ENCODE measurements at regions not wholly inside any gene's neighbourhood (a gene's known extent, or its start where the extent isn't known, plus 50 kb on each side); places are given as distances from the start of the nearest gene placed in this dataset.
"Not testable (repeated sequence)": the region's sequence is repeated elsewhere in the genome, so short reads cannot be mapped to it uniquely, and the experiment has no call there.

GRCh38 chr16:85517154-85517553 is 96.0 kb upstream of the GSE1 start:
- Histone ChIP-seq H3K9me3 (ENCODE audit: insufficient read depth, low read length) (no peaks in the 10 kb centered on the region), H3K4me1 (ENCODE audit: low read length) (no peaks in the 10 kb centered on the region), H3K79me2 (ENCODE audit: low read length) (no peaks in the 10 kb centered on the region), H3K4me2 (ENCODE audit: low read length) (no peak overlapping the region), H3K9ac (ENCODE audit: low read length) (no peak overlapping the region), H3K27ac (ENCODE audit: low read length) (no peak overlapping the region), H3K27me3 (ENCODE audit: low read depth, low read length) (peaks cover 5% of the 10 kb centered on the region; the same call in 1 of the 2 replicates), H2AFZ (ENCODE audit: low read depth, low read length) (no peak overlapping the region), H4K20me1 (ENCODE audit: insufficient read depth, low read length) (no peaks in the 10 kb centered on the region), H3K36me3 (replicated peaks; ENCODE audit: low read depth, low read length) (no peaks in the 10 kb centered on the region), H3K4me3 (ENCODE audit: low read length) (no peak overlapping the region)
- TF ChIP-seq CTCF (IDR thresholded peaks at IDR 0.05; ENCODE audit: low read depth, low read length) (no peak), EZH2phosphoT487 (IDR thresholded peaks at IDR 0.05; ENCODE audit: low read depth) (no peak)

GRCh38 chr16:85517563-85518179 is 95.5 kb upstream of the GSE1 start:
- Histone ChIP-seq H3K4me3 (ENCODE audit: low read length) (no peak overlapping the region), H3K4me1 (ENCODE audit: low read length) (no peaks in the 10 kb centered on the region), H3K27ac (ENCODE audit: low read length) (no peak overlapping the region), H3K36me3 (replicated peaks; ENCODE audit: low read depth, low read length) (no peaks in the 10 kb centered on the region), H3K79me2 (ENCODE audit: low read length) (no peaks in the 10 kb centered on the region), H3K27me3 (ENCODE audit: low read depth, low read length) (peaks cover 3% of the 10 kb centered on the region; the same call in 1 of the 2 replicates), H4K20me1 (ENCODE audit: insufficient read depth, low read length) (no peaks in the 10 kb centered on the region), H3K9me3 (ENCODE audit: insufficient read depth, low read length) (no peaks in the 10 kb centered on the region), H3K9ac (ENCODE audit: low read length) (no peak overlapping the region), H3K4me2 (ENCODE audit: low read length) (no peak overlapping the region), H2AFZ (ENCODE audit: low read depth, low read length) (no peak overlapping the region)
- TF ChIP-seq EZH2phosphoT487 (IDR thresholded peaks at IDR 0.05; ENCODE audit: low read depth) (no peak), CTCF (IDR thresholded peaks at IDR 0.05; ENCODE audit: low read depth, low read length) (no peak)

GRCh38 chr16:85518398-85519049 is 94.6 kb upstream of the GSE1 start:
- no peaks in the 10 kb centered on the region for H3K36me3 ChIP-seq (replicated peaks; ENCODE audit: low read depth, low read length)
- no peak overlapping the region for H2AFZ ChIP-seq (ENCODE audit: low read depth, low read length)
- no peak overlapping the region for H3K27ac ChIP-seq (ENCODE audit: low read length)
- no peak overlapping the region for H3K4me3 ChIP-seq (ENCODE audit: low read length)
- H3K4me1 ChIP-seq (ENCODE audit: low read length) = no peaks in the 10 kb centered on the region
- no peaks in the 10 kb centered on the region for H3K27me3 ChIP-seq (ENCODE audit: low read depth, low read length)
- H3K79me2 ChIP-seq (ENCODE audit: low read length) = no peaks in the 10 kb centered on the region
- no peaks in the 10 kb centered on the region for H3K9me3 ChIP-seq (ENCODE audit: insufficient read depth, low read length)
- TF ChIP-seq CTCF (IDR thresholded peaks at IDR 0.05; ENCODE audit: low read depth, low read length) (no peak), EZH2phosphoT487 (IDR thresholded peaks at IDR 0.05; ENCODE audit: low read depth) (no peak)
- no peak overlapping the region for H3K9ac ChIP-seq (ENCODE audit: low read length)
- H3K4me2 ChIP-seq (ENCODE audit: low read length) = no peak overlapping the region
- H4K20me1 ChIP-seq (ENCODE audit: insufficient read depth, low read length) = no peaks in the 10 kb centered on the region

GRCh38 chr16:85519050-85519440 is 94.1 kb upstream of the GSE1 start:
- H3K4me1 ChIP-seq (ENCODE audit: low read length); H3K4me3 ChIP-seq (ENCODE audit: low read length): not testable (repeated sequence)

More at GRCh38 chr16:85519050-85519440, 94.1 kb upstream of the GSE1 start:
- H3K79me2 ChIP-seq (ENCODE audit: low read length); H4K20me1 ChIP-seq (ENCODE audit: insufficient read depth, low read length); H3K27ac ChIP-seq (ENCODE audit: low read length); H3K4me2 ChIP-seq (ENCODE audit: low read length); H2AFZ ChIP-seq (ENCODE audit: low read depth, low read length); H3K9me3 ChIP-seq (ENCODE audit: insufficient read depth, low read length); H3K36me3 ChIP-seq (replicated peaks; ENCODE audit: low read depth, low read length); H3K9ac ChIP-seq (ENCODE audit: low read length); H3K27me3 ChIP-seq (ENCODE audit: low read depth, low read length): not testable (repeated sequence)
